NCI-H774 (cell line): ENCODE measurements at regions not wholly inside any gene's neighbourhood (a gene's known extent, or its start where the extent isn't known, plus 50 kb on each side); places are given as distances from the start of the nearest gene placed in this dataset.
"Not testable (repeated sequence)": the region's sequence is repeated elsewhere in the genome, so short reads cannot be mapped to it uniquely, and the experiment has no call there.

Experiments used
- DNase-seq: peaks from one replicate; lab custom pipeline; 2025; lab: John Stamatoyannopoulos, UW

DNA sequence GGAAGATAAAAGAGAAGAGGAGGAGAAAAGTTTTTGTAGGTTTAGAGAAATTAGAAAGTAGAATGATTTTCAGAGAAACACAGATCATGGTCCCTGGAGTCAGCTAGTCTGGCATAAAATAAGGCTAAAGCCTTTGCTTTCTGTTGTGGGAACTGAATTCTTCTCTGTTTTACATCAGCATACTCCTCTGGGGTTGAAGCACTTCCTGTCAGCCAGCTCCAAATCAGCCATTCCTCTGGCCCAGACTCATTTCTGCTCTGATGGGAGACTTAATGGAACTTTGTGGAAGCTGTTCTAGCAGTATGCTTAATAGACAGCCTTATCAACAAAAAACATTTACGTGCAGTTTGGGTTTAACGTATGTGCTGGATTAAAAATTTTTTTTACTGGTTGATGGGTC lies 143.2 kb downstream of the HMHB1 start:
- no peak for DNase-seq

DNA sequence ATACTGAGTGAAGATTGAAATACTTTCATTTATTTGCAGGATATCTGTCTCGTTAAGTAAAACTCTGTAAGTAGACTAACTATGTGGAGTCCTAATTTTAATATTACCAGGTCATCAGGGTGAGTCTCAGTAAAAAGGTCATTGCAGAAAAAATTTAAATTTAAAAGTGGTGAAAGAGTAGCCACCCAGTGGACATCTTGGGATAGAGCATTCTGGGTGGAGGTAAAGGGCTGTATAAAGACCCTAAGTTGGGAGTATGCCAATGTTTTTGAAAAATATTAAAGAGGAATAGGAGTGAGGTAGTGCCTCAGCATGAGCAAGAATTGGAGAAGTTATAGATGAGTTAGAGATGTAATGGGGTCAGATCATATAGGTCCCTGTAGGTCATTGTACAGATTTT lies 145.5 kb downstream of the HMHB1 start:
- DNase-seq: no peak

DNA sequence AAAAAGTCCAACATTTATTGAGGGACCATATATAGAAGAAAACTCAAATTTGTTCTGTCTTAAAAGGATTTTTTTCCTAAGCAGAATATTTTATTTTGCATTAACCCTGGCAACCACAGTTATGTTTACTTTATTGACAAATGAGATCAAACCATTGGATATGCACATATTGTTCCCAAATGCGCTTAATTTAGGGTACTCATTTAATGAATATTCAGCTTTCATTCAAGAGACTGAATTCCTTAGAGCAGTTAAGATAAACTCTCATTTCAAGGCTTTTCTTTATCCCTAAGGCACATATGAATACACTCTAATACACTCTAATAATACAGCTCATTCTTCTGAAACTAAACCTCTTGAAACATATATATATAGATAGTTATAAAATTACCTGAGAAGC lies 150.2 kb downstream of the HMHB1 start:
- DNase-seq: no peak

DNA sequence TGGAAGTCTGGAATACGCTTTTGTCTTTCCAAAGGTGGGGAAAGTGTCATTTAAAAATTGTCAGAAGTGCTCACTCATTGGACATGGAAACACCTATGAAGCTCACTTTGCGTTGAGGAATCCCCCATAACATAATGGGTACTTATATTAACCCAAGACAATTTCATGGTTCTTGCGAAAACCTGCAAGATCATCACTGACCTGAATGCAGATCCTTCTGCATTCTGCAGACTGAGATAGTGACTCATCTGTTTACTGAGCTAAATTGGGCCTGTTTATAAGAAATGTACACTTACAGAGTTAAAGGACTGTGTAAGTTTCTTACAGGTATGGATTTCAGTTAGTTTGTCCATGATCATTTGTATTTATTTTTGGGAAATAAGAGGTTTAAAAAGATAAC lies 153.0 kb downstream of the HMHB1 start:
- DNase-seq: no peak

- DNase-seq: no peak
Measured at GRCh38 chr5:143966280-143966679, 154.3 kb downstream of the HMHB1 start.

GRCh38 chr5:143968071-143968878 lies 156.3 kb downstream of the HMHB1 start:
- DNase-seq: peak; percentile 20

DNA sequence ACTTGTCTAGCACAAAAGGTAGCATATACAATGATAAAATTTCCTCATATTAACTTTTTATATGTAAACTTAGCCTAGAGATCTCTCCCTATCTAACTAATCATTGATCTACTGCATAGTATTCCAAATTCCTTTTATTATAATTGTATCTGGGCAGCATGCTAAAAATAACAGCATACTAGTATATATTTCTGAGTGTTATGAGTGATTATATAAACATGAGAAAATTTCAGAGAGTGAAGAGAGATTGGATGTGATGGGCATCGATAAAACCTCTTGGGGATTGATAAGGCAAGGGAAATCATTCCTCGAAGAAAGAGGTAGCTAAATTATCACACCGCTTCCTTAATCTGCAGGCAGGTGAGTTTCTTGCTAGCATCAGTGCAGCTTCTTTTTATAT lies 158.2 kb downstream of the HMHB1 start:
- DNase-seq: no peak

GRCh38 chr5:143972068-143972467 lies 160.1 kb downstream of the HMHB1 start:
- DNase-seq: no peak

DNA sequence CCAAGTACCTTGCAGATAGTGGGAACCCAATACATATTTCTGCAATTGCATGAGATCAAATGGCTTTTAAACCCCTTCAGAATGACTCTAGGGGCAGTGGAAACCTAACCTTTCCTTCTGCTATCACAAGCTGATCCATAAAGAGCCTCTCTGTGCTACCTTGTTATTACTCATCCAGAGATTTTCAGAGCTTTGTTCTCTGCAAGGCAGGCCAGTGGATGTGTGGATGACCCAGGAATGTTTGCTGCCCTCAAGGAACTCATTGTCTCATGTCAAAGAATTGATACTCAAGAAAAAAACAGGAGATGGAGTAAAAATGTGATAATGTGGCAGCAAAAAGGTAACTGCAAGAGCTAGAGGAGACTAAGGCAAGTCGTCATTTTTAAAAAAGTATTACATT lies 164.1 kb downstream of the HMHB1 start:
- DNase-seq: no peak

DNA sequence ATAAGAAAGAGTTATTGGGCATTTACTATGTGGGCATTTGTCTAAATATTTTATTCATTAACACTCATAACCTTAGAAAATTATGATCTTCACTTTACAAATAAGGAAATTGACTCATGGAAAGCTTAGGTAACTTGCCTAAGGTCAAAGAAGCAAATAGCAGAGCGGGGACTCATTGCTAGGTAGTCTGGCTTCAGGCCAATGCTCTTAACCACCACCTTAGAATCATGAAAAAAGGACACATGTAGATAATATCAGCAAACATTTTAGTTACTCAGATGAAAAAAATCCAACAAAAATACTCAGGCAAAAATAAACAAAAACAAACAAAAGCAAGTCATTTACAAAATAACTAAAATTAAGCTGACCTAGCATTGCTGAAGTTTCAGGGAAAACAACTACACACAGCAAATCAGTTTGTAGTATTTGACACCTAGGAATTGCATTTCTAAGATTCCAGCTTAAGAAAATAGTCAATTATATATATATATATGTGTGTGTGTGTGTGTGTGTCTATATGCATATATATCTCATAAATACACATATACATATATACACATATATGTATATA lies 166.0 kb downstream of the HMHB1 start:
- DNase-seq: no peak

DNA sequence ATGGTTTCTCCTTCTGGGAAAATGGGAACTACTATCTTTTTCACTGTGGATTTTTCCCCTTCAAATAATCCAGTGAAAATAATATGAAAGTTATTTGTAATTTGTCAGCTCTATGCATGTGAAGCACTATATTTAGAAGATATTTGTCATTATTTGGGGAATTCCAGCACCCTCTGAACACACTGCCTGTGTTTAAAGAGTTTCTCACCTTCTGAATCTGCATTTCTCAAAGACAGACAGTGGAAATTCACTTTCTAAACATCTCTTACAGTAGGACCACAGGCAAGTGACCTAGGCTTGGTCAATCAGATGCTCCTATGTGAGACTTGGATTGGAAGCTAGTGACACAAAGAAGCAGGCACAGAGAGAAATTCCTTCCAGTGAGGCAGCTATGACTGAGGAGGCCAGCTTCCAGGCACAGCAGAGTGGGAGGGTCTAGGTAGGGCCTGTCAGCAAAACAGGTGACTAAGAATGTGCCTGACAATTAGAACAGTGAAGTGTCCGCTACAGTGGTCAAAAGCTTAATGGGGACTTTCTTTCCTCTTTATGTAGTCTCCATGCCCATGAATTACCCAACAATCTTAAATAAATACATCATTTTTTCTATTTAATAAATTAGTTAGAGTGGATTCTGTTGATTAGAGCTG lies 167.2 kb downstream of the HMHB1 start:
- DNase-seq: no peak

- DNase-seq: no peak
Measured at GRCh38 chr5:143980506-143980905, 168.5 kb downstream of the HMHB1 start.

- DNase-seq: not testable (repeated sequence)
Measured at GRCh38 chr5:143982957-143983356, 171.0 kb downstream of the HMHB1 start.

DNA sequence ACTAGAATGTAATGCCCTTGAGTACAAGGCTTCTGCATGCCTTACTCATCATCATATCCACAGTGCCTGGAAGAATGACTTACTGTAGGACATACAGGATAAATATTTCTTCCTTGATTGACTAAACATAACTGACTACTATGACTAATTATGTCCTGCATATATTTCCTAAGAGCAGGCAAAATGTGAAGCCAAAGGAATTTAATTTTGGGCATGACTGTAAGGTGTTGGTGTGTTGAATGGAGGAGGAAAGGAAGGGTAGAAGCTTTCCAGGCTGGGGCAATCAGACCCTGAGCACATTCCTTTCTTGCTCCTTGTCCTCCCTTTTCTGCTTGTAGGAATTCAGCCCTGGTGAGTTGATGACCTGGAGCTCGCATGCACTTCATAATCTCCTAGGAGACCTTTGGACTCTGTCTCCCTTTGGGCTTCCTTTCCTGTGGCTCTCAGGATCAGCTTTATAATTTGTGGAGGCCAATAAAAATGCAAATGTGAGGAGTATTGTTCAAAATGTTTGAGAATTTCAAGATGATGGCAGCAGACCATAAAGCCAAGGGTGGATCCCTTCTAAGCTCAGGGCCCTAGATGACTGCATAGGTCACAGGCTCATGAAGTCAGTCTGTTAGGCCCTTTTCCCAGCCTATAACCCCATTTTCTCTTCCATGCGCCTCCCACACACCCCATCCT lies 174.0 kb downstream of the HMHB1 start:
- DNase-seq: no peak

GRCh38 chr5:143986516-143987212 lies 174.7 kb downstream of the HMHB1 start:
- DNase-seq: no peak

DNA sequence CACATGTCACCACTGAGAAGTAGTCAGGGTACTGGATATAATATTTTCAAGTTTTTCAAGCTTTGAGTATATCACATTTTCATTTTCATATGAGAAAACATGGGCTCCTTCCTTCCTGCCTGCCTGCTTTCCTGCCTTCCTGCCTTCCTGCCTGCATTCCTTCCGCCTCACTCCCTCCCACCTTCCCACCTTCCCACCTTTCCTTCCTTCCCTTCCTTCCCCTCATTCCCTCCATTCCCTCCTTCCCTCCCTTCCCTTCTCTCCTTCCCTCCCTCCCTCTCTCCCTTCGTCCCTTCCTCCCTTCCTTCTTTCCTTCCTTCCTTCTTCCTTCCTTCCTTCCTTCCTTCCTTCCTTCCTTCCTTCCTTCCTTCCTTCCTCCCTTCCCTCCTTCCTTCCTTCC lies 175.3 kb downstream of the HMHB1 start:
- DNase-seq: no peak

DNA sequence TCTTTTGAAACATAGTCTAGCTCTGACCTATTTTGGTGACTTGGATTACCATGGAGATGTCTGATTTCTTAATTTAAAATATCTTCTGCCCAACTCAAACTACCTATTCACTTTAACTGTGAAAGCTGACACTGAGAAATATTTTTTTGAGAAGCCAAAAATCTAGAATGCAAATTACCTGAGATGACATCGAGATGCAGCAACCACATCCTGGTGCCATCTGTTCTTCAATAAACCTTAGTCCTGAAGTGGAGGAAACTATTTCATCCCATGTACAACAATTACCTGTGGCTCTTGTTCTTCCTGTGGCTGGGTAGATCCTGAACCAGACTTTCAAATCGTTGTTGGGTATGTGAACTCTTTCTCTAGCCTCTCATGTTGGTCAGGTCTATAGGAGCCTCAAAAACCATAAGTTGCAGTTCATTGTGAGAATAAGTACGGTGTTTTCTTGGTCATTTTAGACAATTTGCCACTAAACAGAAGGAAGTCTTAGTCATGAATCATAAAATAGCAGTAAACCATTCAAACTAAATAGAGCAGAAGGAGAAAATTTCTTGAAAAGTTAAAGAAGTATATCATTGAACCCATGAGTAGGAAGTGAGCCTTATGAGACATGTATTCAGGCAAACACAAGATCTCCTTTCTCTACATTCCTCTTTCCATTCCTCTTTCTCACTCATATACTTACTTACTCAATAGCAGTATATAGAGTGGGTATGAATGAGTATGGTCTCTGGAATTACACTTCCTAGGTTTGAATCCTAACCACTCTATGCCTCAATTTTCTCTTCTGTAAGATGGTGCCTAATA lies 176.0 kb downstream of the HMHB1 start:
- no peak for DNase-seq

GRCh38 chr5:143992496-143992895 lies 178.0 kb downstream of the YIPF5 start:
- DNase-seq: no peak

- no peak for DNase-seq
Measured at GRCh38 chr5:144002876-144003275, 167.6 kb downstream of the YIPF5 start.

DNA sequence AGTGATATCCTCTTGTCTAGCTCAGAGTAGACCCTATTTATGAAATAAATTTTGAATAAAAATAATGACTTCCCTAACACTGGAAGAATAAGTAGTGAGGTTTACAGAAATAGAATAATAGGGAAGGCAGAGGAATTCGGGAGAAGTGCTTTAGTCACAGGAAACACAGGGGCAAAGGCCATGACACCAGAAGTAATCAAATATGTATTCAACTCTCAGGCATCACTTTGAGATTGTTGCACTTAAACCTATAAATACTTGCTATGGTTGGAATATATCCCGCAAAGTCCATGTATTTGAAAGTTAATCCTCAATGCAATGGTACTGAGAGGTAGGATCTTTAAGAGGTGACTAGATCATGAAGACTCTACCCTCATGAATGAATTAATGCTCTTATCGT lies 166.8 kb downstream of the YIPF5 start:
- DNase-seq: no peak

- DNase-seq: no peak
Measured at GRCh38 chr5:144004146-144004545, 166.3 kb downstream of the YIPF5 start.
